ENCODE measurements at regions not wholly inside any gene's neighbourhood (a gene's known extent, or its start where the extent isn't known, plus 50 kb on each side); places are given as distances from the start of the nearest gene placed in this dataset.

DNA sequence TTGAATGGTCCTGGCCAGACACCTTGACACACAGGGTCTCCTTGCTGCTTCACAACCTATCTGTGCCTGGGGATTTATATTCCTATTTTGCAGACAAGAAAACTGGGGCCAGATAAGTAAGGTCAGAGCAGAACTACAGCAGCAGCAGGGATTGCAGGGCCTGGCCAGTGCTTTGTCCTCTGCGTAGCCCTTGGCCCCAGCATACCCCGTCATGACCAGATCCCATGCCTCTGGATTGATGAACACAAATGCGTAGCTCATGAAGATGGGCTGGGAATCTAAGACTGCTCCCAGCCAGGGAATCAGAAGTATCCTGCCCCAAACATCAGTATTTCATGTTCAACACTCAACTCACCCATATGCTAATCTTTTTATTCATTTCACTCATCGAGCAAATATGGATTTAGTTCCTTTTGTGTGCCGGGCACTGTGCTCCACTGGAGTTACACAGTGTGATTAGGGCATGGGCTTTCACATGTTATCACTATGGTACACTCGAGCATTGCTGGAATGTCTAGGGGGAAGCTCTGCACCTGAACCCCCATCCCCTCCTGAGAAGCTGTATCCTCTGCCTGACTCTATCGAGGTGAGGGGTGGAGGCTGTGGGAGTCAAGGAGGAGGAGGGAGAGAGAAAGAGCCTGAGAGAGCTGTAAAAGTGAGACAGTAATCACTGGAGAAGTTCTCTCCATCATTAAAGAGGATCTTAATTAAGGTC is 143.3 kb downstream of the CYP26B1 start:
- DNase-seq (ENCODE audit: low read depth in 2 of 2), result no peak

GRCh38 chr2:72003796-72004195 is 143.9 kb downstream of the CYP26B1 start:
- no peak for DNase-seq (ENCODE audit: low read depth in 2 of 2)

- no peak for DNase-seq (ENCODE audit: low read depth in 2 of 2)
These were observed 144.5 kb downstream of the CYP26B1 start for GRCh38 chr2:72003124-72003523.

- DNase-seq (ENCODE audit: low read depth in 2 of 2), result no peak
These were observed 145.5 kb downstream of the CYP26B1 start for GRCh38 chr2:72001937-72002690.

GRCh38 chr2:72000110-72000509 is 147.6 kb downstream of the CYP26B1 start:
- DNase-seq (ENCODE audit: low read depth in 2 of 2), result no peak

DNA sequence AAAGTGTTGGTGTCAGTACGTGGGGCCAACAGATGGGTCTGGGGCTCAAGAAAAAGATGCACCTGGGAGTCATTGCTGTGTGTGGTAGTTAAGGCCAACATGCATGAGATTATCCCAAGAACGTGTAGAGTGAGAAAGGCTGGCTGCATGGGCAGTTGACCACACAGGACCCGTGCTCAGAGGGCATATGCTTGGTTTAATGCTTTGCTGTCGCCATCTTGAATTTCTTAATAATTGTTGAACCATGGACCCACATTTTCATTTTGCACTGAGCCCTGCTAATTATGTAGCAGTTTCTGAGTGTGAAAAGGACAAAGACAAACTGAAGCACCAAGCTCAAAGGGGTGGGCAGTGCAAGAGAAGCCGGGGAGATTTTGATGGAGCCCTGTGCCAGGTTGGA is 148.1 kb downstream of the CYP26B1 start:
- DNase-seq (ENCODE audit: low read depth in 2 of 2), result no peak

DNA sequence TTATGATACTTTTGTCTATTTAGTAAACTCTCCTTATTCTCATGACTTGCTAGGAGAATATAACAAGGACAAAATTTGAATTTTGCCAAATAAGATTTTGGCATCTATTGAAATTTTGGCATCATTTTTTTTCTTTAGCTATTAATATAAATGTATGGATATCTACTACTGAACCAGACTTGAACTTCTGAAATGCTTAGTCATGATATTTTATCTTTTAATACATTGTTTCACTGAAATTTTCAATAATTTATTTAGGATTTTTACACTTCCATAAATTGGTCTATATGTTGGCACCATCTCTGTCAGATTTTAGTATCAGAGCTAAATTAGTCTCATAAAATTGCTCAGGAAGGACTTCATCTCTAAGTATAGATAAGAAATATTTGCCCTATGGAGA is 149.8 kb downstream of the CYP26B1 start:
- DNase-seq (ENCODE audit: low read depth in 2 of 2), result no peak

- DNase-seq (ENCODE audit: low read depth in 2 of 2), result no peak
These were observed 152.5 kb downstream of the CYP26B1 start for GRCh38 chr2:71995067-71995665.

GRCh38 chr2:71992036-71992435 is 155.6 kb downstream of the CYP26B1 start:
- no peak for DNase-seq (ENCODE audit: low read depth in 2 of 2)

GRCh38 chr2:71991397-71991796 is 156.3 kb downstream of the CYP26B1 start:
- no peak for DNase-seq (ENCODE audit: low read depth in 2 of 2)

GRCh38 chr2:71990826-71991225 is 156.8 kb downstream of the CYP26B1 start:
- no peak for DNase-seq (ENCODE audit: low read depth in 2 of 2)

DNA sequence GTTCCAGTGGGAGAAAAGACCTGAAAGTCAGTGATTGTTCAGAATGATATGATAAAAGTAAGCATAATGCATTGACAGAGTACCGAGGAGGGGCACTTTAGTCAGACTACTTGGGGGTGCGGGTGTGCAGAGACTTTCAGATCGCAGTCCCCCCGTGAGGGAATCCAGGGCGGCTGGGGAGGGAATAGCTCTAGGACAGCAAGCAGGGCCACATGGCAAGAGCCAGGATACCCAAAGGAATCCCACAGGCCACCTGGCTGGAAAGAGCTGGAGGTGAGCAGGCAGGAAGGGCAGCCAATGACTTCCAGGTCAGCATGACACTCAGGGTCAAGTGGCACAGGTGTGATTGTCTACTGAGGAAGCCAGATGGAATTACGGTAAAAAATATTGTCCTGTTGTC is 157.5 kb downstream of the CYP26B1 start:
- no peak for DNase-seq (ENCODE audit: low read depth in 2 of 2)

GRCh38 chr2:71989671-71990070 is 158.0 kb downstream of the CYP26B1 start:
- DNase-seq (ENCODE audit: low read depth in 2 of 2), result no peak

DNA sequence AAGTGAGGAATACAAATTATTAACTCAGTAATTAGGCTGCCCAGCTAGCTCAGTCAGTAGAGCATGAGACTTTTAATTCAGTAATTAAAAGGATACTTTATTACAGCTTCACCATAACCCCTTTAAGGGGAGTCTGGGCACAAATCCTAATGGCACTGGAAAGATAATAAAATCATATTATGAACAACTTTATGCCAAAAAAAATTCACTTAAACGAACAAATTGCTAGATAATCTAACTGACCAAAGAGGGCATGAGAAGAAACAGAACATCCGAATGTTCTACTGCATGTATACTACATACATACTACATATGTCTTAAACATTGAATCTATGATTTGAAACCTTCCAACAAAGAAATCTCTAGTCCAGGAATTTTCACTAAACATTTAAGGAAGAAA is 159.5 kb downstream of the CYP26B1 start:
- no peak for DNase-seq (ENCODE audit: low read depth in 2 of 2)

DNA sequence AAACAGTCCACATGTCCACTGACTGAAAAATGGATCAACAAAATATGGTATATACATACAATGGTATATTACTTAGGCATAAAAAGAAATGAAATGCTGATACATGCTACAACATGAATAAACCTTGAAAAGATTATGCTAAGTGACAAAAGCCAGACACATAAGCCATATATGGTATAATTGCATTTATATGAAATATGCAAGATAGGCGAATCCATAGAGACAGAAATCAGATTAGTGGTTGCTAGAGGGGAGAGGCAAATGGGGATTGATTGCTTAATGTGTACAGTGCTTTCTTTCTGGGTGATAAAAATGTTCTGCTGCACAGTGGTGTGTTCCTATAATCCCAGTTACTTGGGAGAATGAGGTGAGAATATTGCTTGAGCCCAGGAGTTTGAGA is 171.0 kb downstream of the CYP26B1 start:
- DNase-seq (ENCODE audit: low read depth in 2 of 2), result no peak

GRCh38 chr2:71974846-71975245 is 172.8 kb downstream of the CYP26B1 start:
- no peak for DNase-seq (ENCODE audit: low read depth in 2 of 2)

GRCh38 chr2:71971493-71971892 is 176.2 kb downstream of the CYP26B1 start:
- DNase-seq (ENCODE audit: low read depth in 2 of 2), result no peak

DNA sequence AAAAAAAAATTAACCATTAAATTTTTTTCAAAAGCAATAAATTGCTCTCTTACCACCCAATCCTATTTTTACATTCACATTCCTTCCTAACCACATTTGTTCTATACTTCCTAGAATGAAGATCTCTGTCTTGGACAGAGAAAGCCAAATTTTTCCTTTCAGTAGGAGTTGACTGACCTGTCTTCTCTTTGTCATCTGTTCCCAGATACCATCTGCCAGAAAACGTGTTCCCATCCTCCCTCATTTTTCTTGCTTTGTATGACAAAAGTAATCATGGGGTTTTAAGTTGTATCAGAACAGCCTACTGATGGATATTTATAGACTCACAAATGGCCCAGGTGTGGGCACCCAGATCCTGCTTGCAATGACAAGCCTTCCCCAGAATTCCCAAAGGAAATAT is 182.1 kb downstream of the CYP26B1 start:
- DNase-seq (ENCODE audit: low read depth in 2 of 2), result no peak

GRCh38 chr2:71962911-71963694 is 184.6 kb downstream of the CYP26B1 start:
- no peak for DNase-seq (ENCODE audit: low read depth in 2 of 2)

GRCh38 chr2:71962350-71962749 is 185.3 kb downstream of the CYP26B1 start:
- DNase-seq (ENCODE audit: low read depth in 2 of 2), result no peak

DNA sequence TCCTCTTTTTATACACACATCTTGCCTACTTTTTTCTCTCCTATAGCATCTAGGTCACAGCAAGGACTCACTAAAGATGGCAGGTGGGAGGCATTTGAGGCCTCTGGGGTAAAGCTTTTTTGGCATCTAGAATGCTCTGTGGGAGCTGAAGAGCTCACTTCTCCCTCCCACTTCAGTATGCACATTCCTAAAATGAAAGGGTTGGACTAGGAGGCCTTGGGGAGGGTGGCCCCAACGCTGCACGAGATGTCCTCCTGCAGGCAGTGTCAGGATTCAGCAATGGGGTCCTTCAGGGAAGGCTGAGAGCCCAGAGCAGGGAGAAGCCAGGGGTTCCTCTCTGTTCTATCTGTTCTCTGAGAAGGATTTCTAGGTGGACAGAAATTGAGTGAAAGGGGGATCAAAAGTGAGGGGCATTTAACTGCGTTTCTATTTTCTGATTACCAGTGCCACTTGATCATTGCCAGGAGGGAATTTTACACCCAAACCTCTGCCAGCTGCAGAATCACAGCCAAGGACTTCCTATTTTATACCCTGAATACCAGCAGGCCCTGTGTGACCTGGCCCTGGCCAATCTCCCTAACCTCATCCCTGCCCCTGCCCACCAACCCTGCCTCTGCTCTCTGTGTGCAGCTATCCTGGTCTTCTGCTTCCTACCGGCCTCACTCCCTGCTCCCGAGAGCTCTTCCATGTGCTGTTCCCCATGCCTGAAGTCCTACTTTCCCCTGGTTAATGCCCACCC is 186.2 kb downstream of the CYP26B1 start:
- no peak for DNase-seq (ENCODE audit: low read depth in 2 of 2)

DNA sequence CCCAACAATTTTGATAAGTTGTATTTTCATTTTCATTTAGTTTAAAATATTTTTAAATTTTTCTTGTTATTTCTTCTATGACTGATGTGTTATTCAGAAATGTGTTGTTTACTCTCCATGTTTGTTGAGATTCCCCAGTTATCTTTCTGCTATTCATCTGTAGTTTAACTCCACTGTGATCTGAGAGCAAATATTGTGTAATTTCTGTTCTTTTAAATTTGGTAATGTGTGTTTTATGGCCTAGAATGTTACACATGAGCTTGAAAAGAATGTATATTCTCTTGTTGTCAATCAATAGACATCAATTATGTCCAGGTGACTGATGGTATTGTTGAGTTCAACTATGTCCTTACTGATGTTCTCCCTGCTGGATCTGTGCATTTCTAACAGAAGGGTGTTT is 188.2 kb downstream of the CYP26B1 start:
- DNase-seq (ENCODE audit: low read depth in 2 of 2), result no peak
